ENCODE measurements at regions not wholly inside any gene's neighbourhood (a gene's known extent, or its start where the extent isn't known, plus 50 kb on each side); places are given as distances from the start of the nearest gene placed in this dataset.

GRCh38 chr4:1576961-1577821 lies 106.9 kb downstream of the FAM53A start:
- in situ Hi-C loops (cut with HindIII; ENCODE audit: low pct_unique_long_range_greater_than_20kb, low sequenced_read_pairs), result no loop called here
- no peak for TF ChIP-seq JUND (IDR thresholded peaks at IDR 0.05; ENCODE audit: low read depth)
- no peak for DNase-seq (ENCODE audit: low read depth in 1 of 2, low spot score in 1 of 2)

- no peak for TF ChIP-seq JUND (IDR thresholded peaks at IDR 0.05; ENCODE audit: low read depth)
- no peak for DNase-seq (ENCODE audit: low read depth in 1 of 2, low spot score in 1 of 2)
- in situ Hi-C loops (cut with HindIII; ENCODE audit: low pct_unique_long_range_greater_than_20kb, low sequenced_read_pairs), result no loop called here
These were observed 107.7 kb downstream of the FAM53A start for GRCh38 chr4:1576304-1576960.

GRCh38 chr4:1575418-1576303 lies 108.5 kb downstream of the FAM53A start:
- TF ChIP-seq JUND (IDR thresholded peaks at IDR 0.05; ENCODE audit: low read depth), result no peak
- in situ Hi-C loops (cut with HindIII; ENCODE audit: low pct_unique_long_range_greater_than_20kb, low sequenced_read_pairs), result no loop called here
- no peak for DNase-seq (ENCODE audit: low read depth in 1 of 2, low spot score in 1 of 2)

GRCh38 chr4:1574601-1575417 lies 109.3 kb downstream of the FAM53A start:
- in situ Hi-C loops (cut with HindIII; ENCODE audit: low pct_unique_long_range_greater_than_20kb, low sequenced_read_pairs), result no loop called here
- no peak for DNase-seq (ENCODE audit: low read depth in 1 of 2, low spot score in 1 of 2)
- no peak for TF ChIP-seq JUND (IDR thresholded peaks at IDR 0.05; ENCODE audit: low read depth)

GRCh38 chr4:1573830-1574459 lies 110.2 kb downstream of the FAM53A start:
- no peak for DNase-seq (ENCODE audit: low read depth in 1 of 2, low spot score in 1 of 2)
- in situ Hi-C loops (cut with HindIII; ENCODE audit: low pct_unique_long_range_greater_than_20kb, low sequenced_read_pairs), result no loop called here
- TF ChIP-seq JUND (IDR thresholded peaks at IDR 0.05; ENCODE audit: low read depth), result no peak

GRCh38 chr4:1572964-1573720 lies 111.0 kb downstream of the FAM53A start:
- in situ Hi-C loops (cut with HindIII; ENCODE audit: low pct_unique_long_range_greater_than_20kb, low sequenced_read_pairs), result no loop called here
- no peak for TF ChIP-seq JUND (IDR thresholded peaks at IDR 0.05; ENCODE audit: low read depth)
- DNase-seq (ENCODE audit: low read depth in 1 of 2, low spot score in 1 of 2), result no peak

- in situ Hi-C loops (cut with HindIII; ENCODE audit: low pct_unique_long_range_greater_than_20kb, low sequenced_read_pairs), result no loop called here
- DNase-seq (ENCODE audit: low read depth in 1 of 2, low spot score in 1 of 2), result no peak
- no peak for TF ChIP-seq JUND (IDR thresholded peaks at IDR 0.05; ENCODE audit: low read depth)
These were observed 111.6 kb downstream of the FAM53A start for GRCh38 chr4:1572521-1572920.

- in situ Hi-C loops (cut with HindIII; ENCODE audit: low pct_unique_long_range_greater_than_20kb, low sequenced_read_pairs), result no loop called here
- DNase-seq (ENCODE audit: low read depth in 1 of 2, low spot score in 1 of 2), result no peak
- no peak for TF ChIP-seq JUND (IDR thresholded peaks at IDR 0.05; ENCODE audit: low read depth)
These were observed 112.1 kb downstream of the FAM53A start for GRCh38 chr4:1572010-1572385.

GRCh38 chr4:1571165-1572009 lies 112.7 kb downstream of the FAM53A start:
- in situ Hi-C loops (cut with HindIII; ENCODE audit: low pct_unique_long_range_greater_than_20kb, low sequenced_read_pairs), result no loop called here
- TF ChIP-seq JUND (IDR thresholded peaks at IDR 0.05; ENCODE audit: low read depth), result no peak
- no peak for DNase-seq (ENCODE audit: low read depth in 1 of 2, low spot score in 1 of 2)
